ENCODE measurements at regions not wholly inside any gene's neighbourhood (a gene's known extent, or its start where the extent isn't known, plus 50 kb on each side); places are given as distances from the start of the nearest gene placed in this dataset.

DNA sequence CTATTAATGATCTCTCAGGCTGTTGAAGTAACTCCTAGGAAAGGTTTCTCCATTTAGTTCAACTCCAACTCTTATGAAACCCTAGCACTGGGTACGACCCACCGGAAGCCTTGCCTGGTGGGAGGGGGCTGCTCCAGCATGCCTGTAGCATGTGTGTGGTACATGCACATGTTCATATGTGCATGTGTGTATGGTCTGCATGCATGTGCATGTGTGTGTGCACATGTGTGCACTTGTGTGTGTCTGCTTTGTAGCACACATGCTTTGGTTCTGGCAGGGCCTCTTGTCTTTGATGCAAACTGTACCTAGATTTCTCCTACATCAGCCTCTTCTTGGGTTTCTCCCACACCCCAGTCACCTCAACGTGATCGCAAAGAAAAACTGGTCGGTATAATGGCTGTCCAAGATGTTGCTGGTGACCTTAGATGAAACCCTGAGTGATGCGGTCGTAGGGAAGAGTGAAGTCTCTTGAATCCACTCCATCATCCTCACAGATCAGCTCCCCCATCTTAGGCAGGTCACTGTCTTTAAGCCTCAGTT lies 193.5 kb downstream of the MYLK4 start:
- TF ChIP-seq CEBPB (IDR thresholded peaks at IDR 0.05) (no peak), RAD21 (IDR thresholded peaks at IDR 0.05; ENCODE audit: low read depth) (no peak), EP300 (IDR thresholded peaks at IDR 0.05; ENCODE audit: borderline replicate concordance) (no peak), TEAD4 (IDR thresholded peaks at IDR 0.05) (no peak), TAF1 (IDR thresholded peaks at IDR 0.05; ENCODE audit: low read depth) (no peak), EGR1 (IDR thresholded peaks at IDR 0.05) (no peak)
- TF ChIP-seq, protein P1, sequence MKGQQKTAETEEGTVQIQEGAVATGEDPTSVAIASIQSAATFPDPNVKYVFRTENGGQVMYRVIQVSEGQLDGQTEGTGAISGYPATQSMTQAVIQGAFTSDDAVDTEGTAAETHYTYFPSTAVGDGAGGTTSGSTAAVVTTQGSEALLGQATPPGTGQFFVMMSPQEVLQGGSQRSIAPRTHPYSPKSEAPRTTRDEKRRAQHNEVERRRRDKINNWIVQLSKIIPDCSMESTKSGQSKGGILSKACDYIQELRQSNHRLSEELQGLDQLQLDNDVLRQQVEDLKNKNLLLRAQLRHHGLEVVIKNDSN (IDR thresholded peaks at IDR 0.05): no peak

DNA sequence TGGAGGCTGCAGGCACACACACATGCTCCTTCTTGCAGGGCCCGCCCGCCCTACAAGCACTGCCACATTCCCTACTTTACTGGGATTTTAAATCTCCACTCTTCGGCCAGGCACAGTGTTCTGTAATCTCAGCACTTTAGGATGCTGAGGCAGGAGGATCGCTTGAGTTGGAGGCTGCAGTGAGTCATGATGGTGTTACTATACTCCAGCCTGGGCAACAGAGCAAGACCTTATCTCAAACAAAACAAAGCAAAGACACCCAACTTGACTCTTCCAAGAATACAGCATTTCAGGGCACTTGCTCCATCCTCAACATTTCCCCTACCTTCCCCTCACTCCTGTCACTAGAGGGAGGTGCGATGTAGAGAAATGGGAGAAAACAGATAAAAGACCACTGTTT lies 194.0 kb downstream of the MYLK4 start:
- TF ChIP-seq TEAD4 (IDR thresholded peaks at IDR 0.05) (no peak), TAF1 (IDR thresholded peaks at IDR 0.05; ENCODE audit: low read depth) (no peak), FOXM1 (IDR thresholded peaks at IDR 0.05; ENCODE audit: borderline replicate concordance, low read depth) (no peak), YY1 (IDR thresholded peaks at IDR 0.05; ENCODE audit: low read depth) (no peak), NFIC (IDR thresholded peaks at IDR 0.05) (no peak), RAD21 (IDR thresholded peaks at IDR 0.05; ENCODE audit: low read depth) (no peak), EP300 (IDR thresholded peaks at IDR 0.05; ENCODE audit: borderline replicate concordance) (no peak), ZBTB7A (IDR thresholded peaks at IDR 0.05; ENCODE audit: low read depth) (no peak), EGR1 (IDR thresholded peaks at IDR 0.05) (no peak), CEBPB (IDR thresholded peaks at IDR 0.05) (no peak), TCF12 (IDR thresholded peaks at IDR 0.05; ENCODE audit: low read depth) (no peak), CREB1 (IDR thresholded peaks at IDR 0.05; ENCODE audit: low read depth) (no peak)
- TF ChIP-seq, protein P2, sequence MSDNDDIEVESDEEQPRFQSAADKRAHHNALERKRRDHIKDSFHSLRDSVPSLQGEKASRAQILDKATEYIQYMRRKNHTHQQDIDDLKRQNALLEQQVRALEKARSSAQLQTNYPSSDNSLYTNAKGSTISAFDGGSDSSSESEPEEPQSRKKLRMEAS (IDR thresholded peaks at IDR 0.05): no peak
- TF ChIP-seq, protein P1 (IDR thresholded peaks at IDR 0.05): no peak
- TF ChIP-seq, protein P3, sequence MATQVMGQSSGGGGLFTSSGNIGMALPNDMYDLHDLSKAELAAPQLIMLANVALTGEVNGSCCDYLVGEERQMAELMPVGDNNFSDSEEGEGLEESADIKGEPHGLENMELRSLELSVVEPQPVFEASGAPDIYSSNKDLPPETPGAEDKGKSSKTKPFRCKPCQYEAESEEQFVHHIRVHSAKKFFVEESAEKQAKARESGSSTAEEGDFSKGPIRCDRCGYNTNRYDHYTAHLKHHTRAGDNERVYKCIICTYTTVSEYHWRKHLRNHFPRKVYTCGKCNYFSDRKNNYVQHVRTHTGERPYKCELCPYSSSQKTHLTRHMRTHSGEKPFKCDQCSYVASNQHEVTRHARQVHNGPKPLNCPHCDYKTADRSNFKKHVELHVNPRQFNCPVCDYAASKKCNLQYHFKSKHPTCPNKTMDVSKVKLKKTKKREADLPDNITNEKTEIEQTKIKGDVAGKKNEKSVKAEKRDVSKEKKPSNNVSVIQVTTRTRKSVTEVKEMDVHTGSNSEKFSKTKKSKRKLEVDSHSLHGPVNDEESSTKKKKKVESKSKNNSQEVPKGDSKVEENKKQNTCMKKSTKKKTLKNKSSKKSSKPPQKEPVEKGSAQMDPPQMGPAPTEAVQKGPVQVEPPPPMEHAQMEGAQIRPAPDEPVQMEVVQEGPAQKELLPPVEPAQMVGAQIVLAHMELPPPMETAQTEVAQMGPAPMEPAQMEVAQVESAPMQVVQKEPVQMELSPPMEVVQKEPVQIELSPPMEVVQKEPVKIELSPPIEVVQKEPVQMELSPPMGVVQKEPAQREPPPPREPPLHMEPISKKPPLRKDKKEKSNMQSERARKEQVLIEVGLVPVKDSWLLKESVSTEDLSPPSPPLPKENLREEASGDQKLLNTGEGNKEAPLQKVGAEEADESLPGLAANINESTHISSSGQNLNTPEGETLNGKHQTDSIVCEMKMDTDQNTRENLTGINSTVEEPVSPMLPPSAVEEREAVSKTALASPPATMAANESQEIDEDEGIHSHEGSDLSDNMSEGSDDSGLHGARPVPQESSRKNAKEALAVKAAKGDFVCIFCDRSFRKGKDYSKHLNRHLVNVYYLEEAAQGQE (IDR thresholded peaks at IDR 0.05; ENCODE audit: low read depth): no peak

DNA sequence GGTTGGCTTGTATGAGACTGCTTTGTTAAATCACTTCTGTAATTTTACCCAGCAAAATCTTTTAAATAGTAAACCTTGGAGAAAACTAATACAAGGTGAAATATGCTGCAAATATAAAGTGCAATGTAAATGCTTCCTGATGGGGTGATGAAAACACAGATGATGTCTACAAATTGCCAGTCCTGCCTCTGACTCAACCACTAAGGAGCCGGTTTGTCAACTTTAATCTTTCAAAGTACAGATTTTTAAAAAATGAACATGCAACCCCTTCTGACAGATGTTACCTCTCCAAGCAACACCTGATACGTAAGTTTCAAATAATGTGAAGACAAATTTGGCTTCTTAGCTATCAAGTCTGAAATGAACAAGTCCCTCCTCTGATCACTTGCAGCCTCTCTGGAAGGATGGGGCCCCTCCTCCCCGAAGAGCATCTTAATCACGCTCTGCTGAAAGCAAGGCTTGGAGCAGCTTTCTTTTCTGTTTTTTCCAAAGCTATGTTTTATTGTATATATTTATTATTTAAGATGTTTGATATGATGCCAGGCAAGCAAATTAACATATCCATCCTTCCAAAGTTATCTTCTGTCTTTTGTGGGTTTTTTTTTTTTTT lies 196.0 kb downstream of the MYLK4 start:
- TF ChIP-seq ZBTB7A (IDR thresholded peaks at IDR 0.05; ENCODE audit: low read depth) (no peak), EGR1 (IDR thresholded peaks at IDR 0.05) (no peak), CREB1 (IDR thresholded peaks at IDR 0.05; ENCODE audit: low read depth) (no peak), EP300 (IDR thresholded peaks at IDR 0.05; ENCODE audit: borderline replicate concordance) (no peak), RAD21 (IDR thresholded peaks at IDR 0.05; ENCODE audit: low read depth) (no peak), TAF1 (IDR thresholded peaks at IDR 0.05; ENCODE audit: low read depth) (no peak), TEAD4 (IDR thresholded peaks at IDR 0.05) (no peak), CEBPB (IDR thresholded peaks at IDR 0.05) (no peak)

DNA sequence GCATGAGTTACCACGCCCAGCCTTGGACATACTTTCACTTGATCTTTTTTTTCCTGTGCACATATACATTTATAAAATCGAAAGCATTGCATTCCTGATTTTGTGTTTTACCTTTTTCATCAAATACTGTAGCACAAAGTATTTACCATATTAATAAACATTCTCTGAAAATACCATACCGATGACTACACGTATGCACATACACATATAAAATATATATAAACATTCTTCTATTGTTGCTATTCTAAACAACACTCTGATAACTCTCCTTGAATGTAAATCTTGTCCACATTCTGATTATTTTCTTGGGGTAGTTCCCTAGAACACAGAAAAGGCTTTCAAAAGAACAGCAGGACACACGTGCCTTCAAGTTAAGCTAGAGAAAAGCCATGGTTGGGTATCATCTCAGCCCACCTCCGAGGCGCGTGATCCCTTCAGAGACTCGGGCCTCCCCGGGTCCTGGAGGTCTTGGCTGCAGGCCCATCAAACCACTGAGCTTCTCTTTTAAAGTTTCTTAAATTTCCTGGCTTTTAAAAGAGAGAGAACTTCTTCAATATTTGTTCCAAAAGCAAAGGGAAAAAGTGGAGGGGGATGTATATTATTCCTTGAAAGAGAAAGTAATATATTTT lies 198.1 kb downstream of the MYLK4 start:
- TF ChIP-seq TEAD4 (IDR thresholded peaks at IDR 0.05): no peak

DNA sequence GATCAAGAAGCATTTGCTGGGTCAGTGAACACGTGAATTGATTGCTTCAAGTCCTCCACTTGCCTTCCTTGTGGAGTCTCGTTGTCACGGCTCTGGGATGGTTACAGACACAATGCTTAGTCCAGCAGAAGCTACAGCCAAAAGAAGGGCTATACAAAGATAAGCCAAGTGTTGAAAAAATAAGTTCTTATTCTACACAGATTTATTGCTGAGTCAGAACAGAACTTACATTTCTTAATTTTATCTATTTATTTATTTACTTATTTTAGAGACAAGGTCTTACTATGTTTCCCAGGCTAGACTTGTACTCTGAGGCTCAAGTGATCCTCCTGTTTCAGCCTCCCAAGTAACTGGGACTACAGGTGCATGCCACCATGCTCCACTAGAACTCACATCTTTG lies 199.0 kb downstream of the MYLK4 start:
- TF ChIP-seq TEAD4 (IDR thresholded peaks at IDR 0.05) (no peak), YY1 (IDR thresholded peaks at IDR 0.05; ENCODE audit: low read depth) (no peak), EGR1 (IDR thresholded peaks at IDR 0.05) (no peak), ZBTB7A (IDR thresholded peaks at IDR 0.05; ENCODE audit: low read depth) (no peak), CEBPB (IDR thresholded peaks at IDR 0.05) (no peak), CREB1 (IDR thresholded peaks at IDR 0.05; ENCODE audit: low read depth) (no peak)
- TF ChIP-seq, protein P3 (IDR thresholded peaks at IDR 0.05; ENCODE audit: low read depth): no peak
- TF ChIP-seq, protein P2 (IDR thresholded peaks at IDR 0.05): no peak

DNA sequence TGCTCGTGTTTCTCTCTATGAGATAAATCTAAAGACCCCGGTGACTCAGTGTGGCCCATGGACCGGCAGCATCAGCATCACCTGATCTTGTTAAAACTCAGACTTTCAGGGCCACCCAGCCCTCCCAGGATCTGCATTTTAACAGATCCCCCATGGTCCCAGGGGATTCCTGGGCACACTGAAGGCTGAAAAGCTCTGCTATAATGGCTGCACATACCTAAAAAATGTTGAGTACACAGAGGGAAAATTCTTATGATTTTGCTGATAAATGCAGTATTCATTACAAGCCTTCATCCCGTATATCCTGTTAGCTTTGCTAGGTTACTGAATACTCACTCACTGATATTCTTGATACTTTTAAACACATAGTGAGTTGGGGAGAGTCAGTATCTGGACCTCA lies 200.5 kb downstream of the MYLK4 start:
- TF ChIP-seq CREB1 (IDR thresholded peaks at IDR 0.05; ENCODE audit: low read depth) (no peak), RAD21 (IDR thresholded peaks at IDR 0.05; ENCODE audit: low read depth) (no peak), ZBTB7A (IDR thresholded peaks at IDR 0.05; ENCODE audit: low read depth) (no peak), TCF12 (IDR thresholded peaks at IDR 0.05; ENCODE audit: low read depth) (no peak), EP300 (IDR thresholded peaks at IDR 0.05; ENCODE audit: borderline replicate concordance) (no peak), TAF1 (IDR thresholded peaks at IDR 0.05; ENCODE audit: low read depth) (no peak), NFIC (IDR thresholded peaks at IDR 0.05) (no peak), YY1 (IDR thresholded peaks at IDR 0.05; ENCODE audit: low read depth) (no peak), FOXM1 (IDR thresholded peaks at IDR 0.05; ENCODE audit: borderline replicate concordance, low read depth) (no peak), CEBPB (IDR thresholded peaks at IDR 0.05) (no peak), TEAD4 (IDR thresholded peaks at IDR 0.05) (no peak), EGR1 (IDR thresholded peaks at IDR 0.05) (no peak)
- TF ChIP-seq, protein P1 (IDR thresholded peaks at IDR 0.05): no peak
- TF ChIP-seq, protein P3 (IDR thresholded peaks at IDR 0.05; ENCODE audit: low read depth): no peak
- TF ChIP-seq, protein P2 (IDR thresholded peaks at IDR 0.05): no peak
